PC-3 (cell line): ENCODE measurements at regions not wholly inside any gene's neighbourhood (a gene's known extent, or its start where the extent isn't known, plus 50 kb on each side); places are given as distances from the start of the nearest gene placed in this dataset.

Source experiments
- ATAC-seq: fragments of 200-7000 bp; cut with Tn5 transposase; 2 replicates; pipeline ENCODE4 v1.9.1; 2020; ENCODE audit warnings: mild to moderate bottlenecking, moderate library complexity
- BruUV-seq: library from RNA; stranded (reverse); fragments of 400-500 nt; replicated peaks from 2 replicates; lab custom pipeline; 2021; lab: Mats Ljungman, UMichigan
- CTCF ChIA-PET: fragments of 300-600 bp; sonication (Branson Sonifier 250); formaldehyde crosslinking; loops from one replicate; lab custom pipeline; 2022; ENCODE audit warnings: antibody characterized with exemption; lab: Charles Lee
- POLR2A ChIA-PET: fragments of 300-600 bp; sonication (Branson Sonifier 250); formaldehyde crosslinking; loops from one replicate; lab custom pipeline; 2022; ENCODE audit warnings: antibody characterized with exemption; ENCODE audit not compliant: unreplicated experiment; lab: Charles Lee
- DNase-seq: peaks from one replicate; pipeline ENCODE4 v3.0.0-alpha.2; 2015
- H2AFZ ChIP-seq: fragments of 300-600 bp; sonication (generic); 2 replicates; pipeline ENCODE4 v1.6.0; 2016; ENCODE audit warnings: antibody characterized with exemption, low read length
- H3F3A ChIP-seq: fragments of 300-600 bp; sonication (generic); one replicate; pipeline ENCODE4 v1.6.0; 2017; ENCODE audit warnings: antibody characterized with exemption, low read length, control low read depth, mild to moderate bottlenecking; ENCODE audit not compliant: unreplicated experiment
- H3K27ac ChIP-seq: fragments of 300-600 bp; sonication (generic); 2 replicates; pipeline ENCODE4 v1.5.1; 2016; ENCODE audit warnings: mild to moderate bottlenecking, low read length
- H3K27me3 ChIP-seq: fragments of 300-600 bp; sonication (generic); 2 replicates; pipeline ENCODE4 v1.6.1; 2016; ENCODE audit warnings: low read length, mixed read lengths
- H3K36me3 ChIP-seq: fragments of 300-600 bp; sonication (generic); 2 replicates; pipeline ENCODE4 v1.6.1; 2016; ENCODE audit warnings: low read depth, mixed run types, low read length, mixed read lengths
- H3K4me1 ChIP-seq: fragments of 300-600 bp; sonication (generic); 2 replicates; pipeline ENCODE4 v1.5.1; 2016; ENCODE audit warnings: low read length; ENCODE audit not compliant: insufficient read depth
- H3K4me2 ChIP-seq: fragments of 300-600 bp; sonication (generic); 2 replicates; pipeline ENCODE4 v1.6.0; 2016; ENCODE audit warnings: low read length
- H3K4me3 ChIP-seq: fragments of 300-600 bp; sonication (generic); 2 replicates; pipeline ENCODE4 v1.5.1; 2016; ENCODE audit warnings: mild to moderate bottlenecking, low read length, mixed read lengths
- H3K79me2 ChIP-seq: fragments of 300-600 bp; sonication (generic); 2 replicates; pipeline ENCODE4 v1.6.1; 2017; ENCODE audit warnings: low read length, mixed read lengths
- H3K9ac ChIP-seq: fragments of 300-600 bp; sonication (generic); 2 replicates; pipeline ENCODE4 v1.6.0; 2016; ENCODE audit warnings: mild to moderate bottlenecking, low read length
- H3K9me2 ChIP-seq: fragments of 300-600 bp; sonication (generic); replicated peaks from 2 replicates; pipeline ENCODE4 v1.6.1; 2016; ENCODE audit warnings: mixed run types, low read length, mixed read lengths
- H3K9me3 ChIP-seq: fragments of 300-600 bp; sonication (generic); 2 replicates; pipeline ENCODE4 v1.6.1; 2016; ENCODE audit warnings: low read length, mixed read lengths
- H4K20me1 ChIP-seq: fragments of 300-600 bp; sonication (generic); 2 replicates; pipeline ENCODE4 v1.6.1; 2016; ENCODE audit warnings: low read length, mixed read lengths
- CTCF ChIP-seq: fragments of 300-600 bp; sonication (generic); conservative IDR thresholded peaks from 2 replicates; pipeline ENCODE4 v1.5.1; 2017; ENCODE audit warnings: antibody characterized with exemption, low read depth, mild to moderate bottlenecking, low read length
- EZH2 ChIP-seq: fragments of 300-600 bp; sonication (generic); IDR thresholded peaks from one replicate; pipeline ENCODE4 v1.6.1; 2017; ENCODE audit warnings: antibody characterized with exemption, mild to moderate bottlenecking, low read length; ENCODE audit not compliant: unreplicated experiment
- EZH2phosphoT487 ChIP-seq: fragments of 300-600 bp; sonication (generic); IDR thresholded peaks from 2 replicates; pipeline ENCODE4 v1.6.1; 2018; ENCODE audit warnings: mild to moderate bottlenecking, antibody characterized with exemption, low read length, borderline replicate concordance
- intact Hi-C: fragments of 100-400 bp; cut with micrococcal nuclease; formaldehyde crosslinking; loops from 2 replicates; pipeline ENCODE4 v1.9.0; 2023

- no peaks in the 10 kb centered on the region for H4K20me1 ChIP-seq
- no peak for DNase-seq
- no peaks in the 10 kb centered on the region for H3F3A ChIP-seq
- intact Hi-C loops: no loop called here
- H3K4me2 ChIP-seq: no peak overlapping the region
- H3K9ac ChIP-seq: no peak overlapping the region
- no peak overlapping the region for H2AFZ ChIP-seq
- no peaks in the 10 kb centered on the region for H3K9me3 ChIP-seq
- no peaks in the 10 kb centered on the region for H3K9me2 ChIP-seq
- BruUV-seq: no TSS peak
- ChIA-PET POLR2A (no interaction called here), CTCF (no interaction called here)
- no peak overlapping the region for H3K27ac ChIP-seq
- H3K4me3 ChIP-seq: no peak overlapping the region
- TF ChIP-seq CTCF (no peak), EZH2phosphoT487 (no peak), EZH2 (no peak)
- H3K79me2 ChIP-seq: 0 out of 2 replicates have a peak, but pooled peaks cover 4% of the 10 kb centered on the region
- no peaks in the 10 kb centered on the region for H3K36me3 ChIP-seq
- ATAC-seq: no peak
- H3K4me1 ChIP-seq: no peaks in the 10 kb centered on the region
- H3K27me3 ChIP-seq: no peaks in the 10 kb centered on the region
Observed at GRCh38 chr9:35540315-35540714, 50.4 kb downstream of the RUSC2 start.

- H3K4me2 ChIP-seq: no peak overlapping the region
- no peaks in the 10 kb centered on the region for H3K9me3 ChIP-seq
- no peak for ATAC-seq
- TF ChIP-seq EZH2phosphoT487: no peak
- H3K4me3 ChIP-seq: no peak overlapping the region
- CTCF ChIA-PET: no interaction called here
- H3F3A ChIP-seq: no peaks in the 10 kb centered on the region
- H3K36me3 ChIP-seq: no peaks in the 10 kb centered on the region
- no peaks in the 10 kb centered on the region for H4K20me1 ChIP-seq
- intact Hi-C loops: no loop called here
- no peak overlapping the region for H2AFZ ChIP-seq
- H3K4me1 ChIP-seq: no peaks in the 10 kb centered on the region
- H3K9me2 ChIP-seq: no peaks in the 10 kb centered on the region
- 0 out of 2 replicates have a peak, but pooled peaks cover 7% of the 10 kb centered on the region for H3K79me2 ChIP-seq
- POLR2A ChIA-PET: no interaction called here
- H3K27me3 ChIP-seq: no peaks in the 10 kb centered on the region
- BruUV-seq: TSS peak; percentile 26
- H3K9ac ChIP-seq: no peak overlapping the region
- DNase-seq: no peak
- H3K27ac ChIP-seq: no peak overlapping the region
Observed at GRCh38 chr9:35546853-35547252, 56.9 kb downstream of the RUSC2 start.

GRCh38 chr9:35547889-35548418 is 57.1 kb upstream of the TESK1 start:
- intact Hi-C loops: no loop called here
- no peaks in the 10 kb centered on the region for H3K27me3 ChIP-seq
- no peak for ATAC-seq
- no peaks in the 10 kb centered on the region for H3K9me3 ChIP-seq
- no peak for TF ChIP-seq EZH2
- TF ChIP-seq CTCF: no peak
- no peak for TF ChIP-seq EZH2phosphoT487
- no peak overlapping the region for H3K9ac ChIP-seq
- H3K4me3 ChIP-seq: no peak overlapping the region
- H4K20me1 ChIP-seq: no peaks in the 10 kb centered on the region
- H3K36me3 ChIP-seq: no peaks in the 10 kb centered on the region
- ChIA-PET CTCF (no interaction called here), POLR2A (no interaction called here)
- no peak overlapping the region for H2AFZ ChIP-seq
- H3K4me2 ChIP-seq: no peak overlapping the region
- BruUV-seq: no TSS peak
- no peaks in the 10 kb centered on the region for H3F3A ChIP-seq
- 0 out of 2 replicates have a peak, but pooled peaks cover 7% of the 10 kb centered on the region for H3K79me2 ChIP-seq
- H3K27ac ChIP-seq: no peak overlapping the region
- H3K9me2 ChIP-seq: no peaks in the 10 kb centered on the region
- DNase-seq: no peak
- peaks cover 8% of the 10 kb centered on the region for H3K4me1 ChIP-seq
